Muscle layer of duodenum (tissue), 2 donors: ENCODE measurements at regions not wholly inside any gene's neighbourhood (a gene's known extent, or its start where the extent isn't known, plus 50 kb on each side); places are given as distances from the start of the nearest gene placed in this dataset.

Source experiments
- H3K27ac ChIP-seq: one replicate; pipeline ENCODE4 v1.7.0; 2013; ENCODE audit warnings: mild to moderate bottlenecking, low read length
- H3K27me3 ChIP-seq: one replicate; pipeline ENCODE4 v1.7.0; 2013; ENCODE audit warnings: low read depth, mild to moderate bottlenecking, control low read depth, low read length
- H3K36me3 ChIP-seq, 2 donors: one replicate each; pipeline ENCODE4 v1.7.0; 2013; ENCODE audit warnings: low read length in 2 of 2, control low read depth in 1 of 2, mild to moderate bottlenecking in 1 of 2; ENCODE audit not compliant: insufficient read depth in 2 of 2, control insufficient read depth in 1 of 2
- H3K4me1 ChIP-seq, 2 donors: one replicate each; pipeline ENCODE4 v1.7.0; 2013; ENCODE audit warnings: low read length in 2 of 2, mild to moderate bottlenecking in 2 of 2, control low read depth in 1 of 2, moderate library complexity in 1 of 2; ENCODE audit not compliant: insufficient read depth in 2 of 2, control insufficient read depth in 1 of 2
- H3K4me3 ChIP-seq, 2 donors: one replicate each; pipeline ENCODE4 v1.7.0; 2013; ENCODE audit warnings: low read length in 2 of 2, low read depth in 1 of 2, mild to moderate bottlenecking in 1 of 2
- H3K9me3 ChIP-seq, 2 donors: one replicate each; pipeline ENCODE4 v1.7.0; 2013; ENCODE audit warnings: low read length in 2 of 2, control low read depth in 1 of 2, mild to moderate bottlenecking in 1 of 2; ENCODE audit not compliant: control insufficient read depth in 1 of 2
- donor health status: healthy.

GRCh38 chr4:60249784-60250183 lies 950.3 kb upstream of the ADGRL3 start:
- Histone ChIP-seq H3K4me1 (no peaks in the 10 kb centered on the region), H3K27me3 (no peaks in the 10 kb centered on the region), H3K36me3 (no peaks in the 10 kb centered on the region), H3K9me3 (no peaks in the 10 kb centered on the region), H3K4me3 (no peak overlapping the region), H3K27ac (no peak overlapping the region)

GRCh38 chr4:60250657-60251056 lies 949.5 kb upstream of the ADGRL3 start:
- Histone ChIP-seq H3K4me1 (no peaks in the 10 kb centered on the region), H3K9me3 (no peaks in the 10 kb centered on the region), H3K27me3 (no peaks in the 10 kb centered on the region), H3K27ac (no peak overlapping the region), H3K36me3 (no peaks in the 10 kb centered on the region), H3K4me3 (no peak overlapping the region)

- Histone ChIP-seq H3K4me3 (no peak overlapping the region), H3K4me1 (no peaks in the 10 kb centered on the region), H3K27me3 (no peaks in the 10 kb centered on the region), H3K27ac (no peak overlapping the region), H3K9me3 (no peaks in the 10 kb centered on the region), H3K36me3 (no peaks in the 10 kb centered on the region)
Measured at GRCh38 chr4:60259781-60260180, 940.3 kb upstream of the ADGRL3 start.

- Histone ChIP-seq H3K4me3 (no peak overlapping the region), H3K27me3 (no peaks in the 10 kb centered on the region), H3K4me1 (no peaks in the 10 kb centered on the region), H3K27ac (no peak overlapping the region), H3K36me3 (no peaks in the 10 kb centered on the region), H3K9me3 (no peaks in the 10 kb centered on the region)
Measured at GRCh38 chr4:60266505-60266904, 933.6 kb upstream of the ADGRL3 start.

- H3K4me1 ChIP-seq: no peaks in the 10 kb centered on the region
- no peaks in the 10 kb centered on the region for H3K27me3 ChIP-seq
- H3K4me3 ChIP-seq: no peak overlapping the region
- H3K36me3 ChIP-seq: no peaks in the 10 kb centered on the region
- no peaks in the 10 kb centered on the region for H3K9me3 ChIP-seq
- no peak overlapping the region for H3K27ac ChIP-seq
Measured at GRCh38 chr4:60296386-60296785, 903.7 kb upstream of the ADGRL3 start.

GRCh38 chr4:60313611-60314178 lies 886.4 kb upstream of the ADGRL3 start:
- H3K9me3 ChIP-seq: peaks cover 0 to 2% of the 10 kb centered on the region in 2 donors
- H3K36me3 ChIP-seq: no peaks in the 10 kb centered on the region
- H3K27me3 ChIP-seq: no peaks in the 10 kb centered on the region
- H3K4me1 ChIP-seq: no peaks in the 10 kb centered on the region
- H3K4me3 ChIP-seq: no peak overlapping the region
- no peak overlapping the region for H3K27ac ChIP-seq

GRCh38 chr4:60314416-60314815 lies 885.7 kb upstream of the ADGRL3 start:
- Histone ChIP-seq H3K27ac (no peak overlapping the region), H3K36me3 (no peaks in the 10 kb centered on the region), H3K4me3 (no peak overlapping the region), H3K27me3 (no peaks in the 10 kb centered on the region), H3K4me1 (no peaks in the 10 kb centered on the region), H3K9me3 (peaks cover 0 to 2% of the 10 kb centered on the region in 2 donors)

GRCh38 chr4:60315586-60315985 lies 884.5 kb upstream of the ADGRL3 start:
- H3K36me3 ChIP-seq: no peaks in the 10 kb centered on the region
- H3K27ac ChIP-seq: no peak overlapping the region
- H3K4me3 ChIP-seq: no peak overlapping the region
- no peaks in the 10 kb centered on the region for H3K4me1 ChIP-seq
- no peaks in the 10 kb centered on the region for H3K27me3 ChIP-seq
- peaks cover 0 to 2% of the 10 kb centered on the region in 2 donors for H3K9me3 ChIP-seq

- Histone ChIP-seq H3K4me1 (no peaks in the 10 kb centered on the region), H3K36me3 (no peaks in the 10 kb centered on the region), H3K27me3 (no peaks in the 10 kb centered on the region), H3K27ac (no peak overlapping the region), H3K9me3 (no peaks in the 10 kb centered on the region), H3K4me3 (no peak overlapping the region)
Measured at GRCh38 chr4:60326735-60327134, 873.4 kb upstream of the ADGRL3 start.

GRCh38 chr4:60327651-60328050 lies 872.5 kb upstream of the ADGRL3 start:
- H3K27ac ChIP-seq: no peak overlapping the region
- H3K4me3 ChIP-seq: no peak overlapping the region
- no peaks in the 10 kb centered on the region for H3K36me3 ChIP-seq
- H3K4me1 ChIP-seq: no peaks in the 10 kb centered on the region
- H3K9me3 ChIP-seq: no peaks in the 10 kb centered on the region
- no peaks in the 10 kb centered on the region for H3K27me3 ChIP-seq

GRCh38 chr4:60344908-60345307 lies 855.2 kb upstream of the ADGRL3 start:
- H3K27ac ChIP-seq: no peak overlapping the region
- no peaks in the 10 kb centered on the region for H3K4me1 ChIP-seq
- H3K9me3 ChIP-seq: no peaks in the 10 kb centered on the region
- no peak overlapping the region for H3K4me3 ChIP-seq
- H3K36me3 ChIP-seq: no peaks in the 10 kb centered on the region
- no peaks in the 10 kb centered on the region for H3K27me3 ChIP-seq

- H3K9me3 ChIP-seq: no peaks in the 10 kb centered on the region
- no peak overlapping the region for H3K27ac ChIP-seq
- no peaks in the 10 kb centered on the region for H3K27me3 ChIP-seq
- H3K36me3 ChIP-seq: no peaks in the 10 kb centered on the region
- H3K4me1 ChIP-seq: no peaks in the 10 kb centered on the region
- no peak overlapping the region for H3K4me3 ChIP-seq
Measured at GRCh38 chr4:60345392-60345791, 854.7 kb upstream of the ADGRL3 start.
